Activated CD8-positive, alpha-beta memory T cell treated with anti-CD3 and anti-CD28 coated beads for 36 hours (primary cell): ENCODE measurements at regions not wholly inside any gene's neighbourhood (a gene's known extent, or its start where the extent isn't known, plus 50 kb on each side); places are given as distances from the start of the nearest gene placed in this dataset.
"Not testable (repeated sequence)": the region's sequence is repeated elsewhere in the genome, so short reads cannot be mapped to it uniquely, and the experiment has no call there.

Experiments used
- CTCF ChIA-PET: fragments of 350-600 bp; sonication (Branson Sonifier 250); formaldehyde crosslinking; loops from one replicate; lab custom pipeline; 2021; ENCODE audit warnings: antibody characterized with exemption; lab: Charles Lee
- POLR2A ChIA-PET: fragments of 350-600 bp; sonication (Branson Sonifier 250); formaldehyde crosslinking; loops from one replicate; lab custom pipeline; 2021; ENCODE audit warnings: antibody characterized with exemption; lab: Charles Lee

DNA sequence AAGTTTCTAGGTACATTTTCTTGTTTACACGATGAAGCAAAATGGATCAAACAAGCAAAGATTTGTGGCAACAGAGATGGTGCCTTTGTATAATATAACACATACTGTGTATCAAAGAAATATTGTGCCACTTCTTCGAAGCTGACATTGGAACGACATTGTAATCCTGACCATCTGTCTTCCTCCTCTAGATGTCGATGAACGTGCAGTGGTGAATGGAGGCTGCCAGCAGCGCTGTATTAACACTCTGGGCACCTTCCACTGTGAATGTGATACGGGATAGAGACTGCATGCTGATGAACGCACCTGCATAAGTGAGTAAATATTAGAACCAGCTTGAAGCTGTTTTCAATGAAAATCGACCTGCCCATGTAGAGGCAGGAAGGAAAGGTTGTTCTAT is 613.3 kb upstream of the GOLIM4 start:
- ChIA-PET CTCF (no interaction called here), POLR2A (no interaction called here)

DNA sequence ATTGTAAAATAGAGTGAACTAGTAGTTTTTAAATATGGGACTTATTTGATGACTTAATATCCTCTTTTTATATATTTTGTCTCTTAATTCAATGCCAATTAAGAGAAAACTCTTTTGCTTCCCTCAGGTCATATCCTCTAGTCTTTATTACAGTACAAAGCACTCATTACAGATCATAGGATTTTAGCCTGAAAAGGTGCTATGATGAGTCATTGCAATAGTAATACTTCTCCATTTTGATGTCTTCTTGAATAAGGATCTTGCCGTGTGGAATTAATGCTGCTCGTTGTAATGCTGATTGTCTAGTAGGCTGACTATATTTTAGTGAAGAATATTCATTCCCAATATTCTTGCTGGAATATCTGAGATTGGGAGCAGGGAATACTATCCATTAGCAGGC is 612.2 kb upstream of the GOLIM4 start:
- POLR2A ChIA-PET: no interaction called here

DNA sequence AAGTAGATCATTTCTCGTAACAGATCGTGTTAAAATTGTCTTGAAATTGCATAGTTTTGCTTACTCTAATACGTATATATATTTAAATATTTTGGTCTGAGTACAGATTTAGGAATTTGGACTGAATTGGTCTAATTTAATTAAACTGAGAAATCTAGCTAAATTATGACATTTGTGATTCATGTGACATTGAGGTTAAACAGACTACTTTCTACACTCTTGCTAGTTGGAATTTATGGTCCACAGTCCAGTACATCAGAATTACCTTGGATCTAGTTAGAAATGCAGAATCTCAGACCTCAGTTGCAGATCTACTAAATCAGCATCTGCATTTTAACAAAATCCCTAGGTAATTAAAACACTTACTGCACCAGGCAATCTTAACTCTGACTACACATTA is 609.7 kb upstream of the GOLIM4 start:
- CTCF ChIA-PET: no interaction called here
- POLR2A ChIA-PET: no interaction called here

More for the DNA sequence above, 612.2 kb upstream of the GOLIM4 start:
- CTCF ChIA-PET: no interaction called here

DNA sequence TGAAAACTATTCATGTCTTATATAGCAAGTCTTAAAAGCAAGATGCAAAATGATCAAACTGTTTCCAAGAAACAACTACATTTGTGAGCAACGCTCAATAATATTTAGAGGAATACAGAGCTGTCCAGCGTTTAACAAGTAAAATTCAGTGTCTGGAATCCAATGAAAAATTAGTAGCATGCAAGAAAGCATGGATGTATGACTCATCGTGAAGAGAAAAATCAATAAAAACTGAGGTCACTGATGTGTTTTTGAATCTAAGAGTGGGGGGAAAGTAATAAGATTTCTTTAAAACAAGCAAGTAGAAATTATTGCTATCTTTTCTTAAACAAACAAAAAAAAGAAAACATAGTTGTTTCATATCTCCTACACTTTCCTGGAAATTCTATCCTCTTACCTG is 600.3 kb upstream of the GOLIM4 start:
- POLR2A ChIA-PET: no interaction called here
- CTCF ChIA-PET: no interaction called here

DNA sequence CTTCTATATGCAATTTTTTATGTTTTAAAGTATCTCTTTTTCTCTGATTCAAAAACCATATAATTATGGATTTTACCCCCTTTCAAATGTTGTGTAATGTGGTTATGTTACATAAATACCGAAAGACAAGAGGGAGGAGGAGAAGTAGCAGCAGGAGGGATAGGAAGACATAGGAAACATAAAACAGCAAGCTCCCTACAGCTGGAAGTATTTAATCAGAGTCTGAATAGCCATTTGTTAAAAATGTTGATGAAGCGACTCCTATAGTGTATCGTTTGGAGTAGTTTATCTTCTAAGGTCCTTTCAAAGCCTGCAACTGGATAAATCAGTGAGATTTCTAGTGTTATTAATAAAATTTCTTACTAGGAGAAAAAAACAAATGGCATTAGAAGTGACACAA is 598.1 kb upstream of the GOLIM4 start:
- CTCF ChIA-PET: no interaction called here
- POLR2A ChIA-PET: no interaction called here

DNA sequence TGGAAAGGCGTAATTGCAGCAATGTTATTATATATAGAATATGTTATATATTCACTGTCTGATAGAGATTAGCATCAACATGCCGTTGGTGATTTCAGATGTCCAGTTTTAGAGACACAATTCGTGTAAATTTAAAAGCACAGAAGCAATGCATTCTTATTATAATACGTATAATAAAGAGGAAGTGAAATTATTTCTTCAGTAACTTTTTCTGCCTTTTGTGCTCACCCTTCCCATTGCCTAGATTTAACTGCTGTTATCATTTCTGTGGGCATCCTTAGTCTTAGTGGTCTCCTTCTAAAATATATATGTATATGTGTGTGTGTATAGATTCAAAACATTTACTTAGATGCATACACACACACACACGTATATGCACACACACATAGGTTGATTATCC is 592.5 kb upstream of the GOLIM4 start:
- ChIA-PET CTCF (no interaction called here), POLR2A (no interaction called here)

DNA sequence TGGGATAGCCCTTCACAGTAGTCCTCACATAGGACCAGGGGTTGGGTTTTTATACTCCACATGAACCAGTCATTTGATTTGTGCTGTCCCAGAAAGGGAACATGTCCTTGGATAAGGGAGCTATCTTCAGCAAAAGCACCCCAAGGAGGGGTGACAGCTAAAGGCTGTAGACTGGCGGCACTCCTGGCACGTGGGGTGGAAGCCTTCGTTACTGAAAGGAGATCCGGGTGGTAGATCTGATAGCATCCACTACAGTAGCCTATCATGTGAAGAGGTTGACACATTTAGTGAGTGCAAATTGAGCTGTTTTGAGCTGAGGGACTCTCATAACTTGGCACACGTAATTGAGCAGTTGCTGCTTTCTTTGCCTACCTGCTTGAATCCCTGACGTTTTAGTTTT is 588.8 kb upstream of the GOLIM4 start:
- ChIA-PET CTCF (no interaction called here), POLR2A (no interaction called here)

DNA sequence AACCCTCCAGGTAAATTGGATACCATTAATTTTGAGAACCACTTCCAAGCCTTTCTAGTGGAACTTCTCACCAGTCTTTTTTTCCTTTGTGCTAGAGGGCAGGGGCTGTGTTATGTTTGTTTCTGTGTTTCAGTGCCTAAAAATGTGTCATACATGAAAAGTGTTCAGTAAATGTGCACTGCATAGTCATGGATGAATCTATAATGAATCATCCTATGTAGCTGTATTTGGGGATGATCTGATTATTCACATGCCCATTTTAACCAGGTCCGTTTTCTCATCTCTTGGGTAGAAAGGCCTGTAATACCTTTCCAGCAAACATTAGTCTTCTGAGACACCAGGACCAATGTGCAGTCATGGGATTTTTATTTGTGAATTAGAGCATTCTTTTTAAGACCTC is 583.0 kb upstream of the GOLIM4 start:
- ChIA-PET POLR2A (no interaction called here), CTCF (no interaction called here)

DNA sequence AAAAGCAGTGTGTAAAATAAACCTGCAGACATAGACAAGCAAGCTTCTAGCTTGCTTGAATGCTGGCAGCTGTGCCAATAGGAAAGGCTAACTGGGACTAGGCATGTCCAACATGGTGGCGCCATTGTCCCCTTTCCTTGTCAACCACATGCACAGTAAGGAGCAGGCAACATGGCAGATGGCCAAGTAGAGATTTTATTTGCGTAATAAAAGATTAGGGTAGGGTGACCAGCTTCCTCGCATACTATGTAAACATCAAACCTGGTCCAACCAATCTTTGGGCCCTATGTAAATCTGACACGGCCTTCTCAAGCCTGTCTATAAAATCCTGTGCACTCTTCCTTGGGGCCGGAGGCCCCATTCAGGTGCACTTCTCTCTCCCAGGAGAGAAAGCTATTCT is 575.4 kb upstream of the GOLIM4 start:
- ChIA-PET POLR2A (no interaction called here), CTCF (no interaction called here)

DNA sequence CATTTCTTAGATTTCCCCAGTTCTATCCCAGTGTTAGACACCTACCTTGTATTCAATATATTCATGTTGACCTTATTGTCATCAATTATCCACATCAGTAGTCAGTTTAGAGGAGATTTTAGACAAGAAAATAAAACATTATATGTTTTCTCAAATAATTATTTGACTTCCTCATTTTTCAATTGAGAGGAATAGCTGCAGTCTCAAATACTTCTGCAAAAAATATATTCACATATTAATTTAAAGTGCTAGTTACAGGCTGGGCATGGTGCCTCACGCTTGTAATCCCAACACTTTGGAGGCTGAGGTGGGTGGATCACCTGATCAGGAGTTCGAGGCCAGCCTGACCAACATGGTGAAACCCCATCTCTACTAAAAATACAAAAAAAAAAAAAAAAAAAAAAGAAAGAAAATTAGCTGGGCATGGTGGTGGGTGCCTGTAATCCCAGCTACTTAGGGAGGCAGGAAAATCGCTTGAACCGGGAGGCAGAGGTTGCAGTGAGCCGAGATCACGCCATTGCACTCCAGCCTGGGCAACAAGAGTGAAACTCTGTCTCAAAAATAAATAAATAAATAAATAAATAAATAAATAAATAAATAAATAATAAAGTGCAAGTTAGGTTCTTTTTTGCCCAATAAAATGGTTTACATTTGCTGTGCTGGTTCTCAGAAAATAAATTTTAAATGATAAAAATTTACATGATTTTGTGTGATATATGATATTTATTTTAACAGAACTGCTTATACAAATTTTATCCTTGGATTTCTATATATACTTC is 565.3 kb upstream of the GOLIM4 start:
- POLR2A ChIA-PET, CTCF ChIA-PET: not testable (repeated sequence)

DNA sequence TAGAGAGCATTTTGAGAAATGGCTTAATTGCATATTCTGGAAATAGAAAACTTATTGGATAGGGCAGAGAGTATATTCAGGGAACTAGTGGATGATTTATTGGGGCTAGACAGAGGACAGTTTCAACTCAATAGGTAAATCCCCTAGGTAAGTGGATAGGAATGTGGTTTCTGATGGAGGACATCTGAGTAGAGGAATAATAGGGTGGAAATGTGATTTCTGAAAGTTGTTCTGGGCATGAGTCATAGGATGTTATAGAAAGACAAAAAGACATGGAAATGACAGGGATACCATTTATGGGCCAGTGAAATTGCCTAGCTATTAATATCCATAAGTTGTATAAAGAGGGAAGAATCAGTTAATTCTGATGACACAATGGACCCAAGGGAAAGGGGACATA is 563.3 kb upstream of the GOLIM4 start:
- POLR2A ChIA-PET: no interaction called here
- CTCF ChIA-PET: no interaction called here

DNA sequence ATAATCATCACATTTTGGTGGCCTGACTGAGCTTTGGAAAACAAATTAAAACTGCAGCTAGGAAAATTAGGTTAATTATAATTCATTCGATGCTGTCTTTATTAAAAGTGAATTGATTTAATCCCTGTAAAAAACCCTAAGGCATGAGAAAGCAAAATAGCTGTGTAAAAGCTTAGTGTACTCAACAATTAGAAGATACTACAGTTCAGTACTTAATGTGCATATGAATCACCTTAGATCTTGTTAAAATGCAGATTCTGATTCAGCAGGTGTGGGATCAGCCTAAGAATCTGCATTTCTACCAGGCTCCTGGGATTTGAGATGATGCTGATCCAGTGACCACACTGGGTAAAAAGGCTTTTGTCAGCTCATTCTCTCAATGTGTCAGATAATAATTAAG is 559.9 kb upstream of the GOLIM4 start:
- ChIA-PET POLR2A (no interaction called here), CTCF (no interaction called here)

DNA sequence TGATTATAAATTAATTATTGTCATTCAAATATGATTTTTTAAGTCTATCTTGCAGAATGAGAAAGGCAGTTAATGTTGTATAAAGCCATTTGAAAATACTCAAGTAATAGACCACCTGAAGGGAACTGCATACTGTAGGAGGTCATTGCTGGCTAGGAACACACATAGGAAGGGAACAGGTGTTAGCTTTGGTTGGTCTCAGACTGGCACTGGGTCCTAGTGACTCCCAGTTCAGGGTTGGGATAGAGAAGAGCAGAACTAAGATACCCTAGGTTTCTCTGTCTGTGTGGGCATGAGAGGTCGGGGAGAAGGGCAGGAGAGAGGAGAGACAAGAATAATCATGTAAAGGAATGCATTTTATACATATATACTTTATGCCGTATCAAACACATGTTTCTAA is 559.0 kb upstream of the GOLIM4 start:
- CTCF ChIA-PET: no interaction called here
- POLR2A ChIA-PET: no interaction called here

DNA sequence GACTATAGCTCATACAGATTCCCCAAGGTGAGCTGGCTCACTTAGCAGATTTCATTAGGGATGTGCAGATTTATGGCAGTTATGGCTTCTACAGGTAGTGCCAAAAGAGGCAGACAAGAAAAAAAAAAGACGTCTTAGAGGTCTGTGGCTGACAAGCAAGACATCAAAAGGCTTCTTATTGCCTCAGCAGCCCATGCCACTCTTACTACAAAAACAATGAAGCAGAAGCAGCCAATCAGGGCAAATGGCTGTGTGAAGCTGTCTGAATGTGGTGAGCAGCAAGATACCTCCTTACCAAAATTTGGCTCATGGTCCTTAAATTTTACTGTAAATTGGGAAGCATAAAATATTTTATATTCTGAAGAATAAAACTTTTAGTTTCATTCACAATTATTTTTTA is 557.5 kb upstream of the GOLIM4 start:
- CTCF ChIA-PET: no interaction called here
- POLR2A ChIA-PET: no interaction called here

DNA sequence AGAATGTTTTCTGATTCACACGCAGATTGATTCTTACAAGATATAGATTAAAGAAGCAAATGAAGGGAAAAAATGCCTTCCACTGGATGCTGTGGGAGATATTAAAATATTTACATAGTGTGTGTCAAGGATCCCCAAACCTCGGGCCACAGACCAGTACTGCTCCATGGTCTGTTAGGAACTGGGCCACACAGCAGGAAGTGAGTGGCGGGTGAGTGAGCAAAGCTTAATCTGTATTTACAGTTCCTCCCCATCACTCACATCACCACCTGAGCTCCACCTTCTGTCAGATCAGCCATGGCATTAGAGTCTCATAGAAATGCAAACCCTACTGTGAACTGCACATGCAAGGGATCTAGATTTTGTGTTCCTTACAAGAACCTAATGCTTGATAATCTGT is 552.6 kb upstream of the GOLIM4 start:
- POLR2A ChIA-PET: no interaction called here

DNA sequence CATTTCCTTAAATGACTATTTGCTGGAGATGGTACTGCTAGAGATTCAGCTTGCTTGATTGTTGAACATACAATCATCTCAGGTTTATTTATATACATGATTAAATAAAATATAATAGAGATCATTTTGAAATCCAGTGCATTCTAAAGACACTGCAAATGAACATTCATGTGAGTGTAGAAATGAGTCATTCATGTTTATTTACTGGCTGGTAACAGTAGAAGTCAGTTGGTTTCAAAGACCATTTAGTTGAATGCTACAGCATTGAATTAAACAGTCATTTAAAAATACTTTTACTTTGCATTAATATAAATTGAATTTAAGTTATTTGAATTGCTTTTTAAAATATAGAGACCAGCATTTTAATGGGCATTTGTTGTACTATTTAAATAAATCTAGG is 551.9 kb upstream of the GOLIM4 start:
- CTCF ChIA-PET: no interaction called here

More for the DNA sequence above, 552.6 kb upstream of the GOLIM4 start:
- CTCF ChIA-PET: interaction anchor here (0.6 kb wide), 1 partner anchor 30 kb away, joined by 3 read pairs; no protein-coding TSS in a partner anchor

DNA sequence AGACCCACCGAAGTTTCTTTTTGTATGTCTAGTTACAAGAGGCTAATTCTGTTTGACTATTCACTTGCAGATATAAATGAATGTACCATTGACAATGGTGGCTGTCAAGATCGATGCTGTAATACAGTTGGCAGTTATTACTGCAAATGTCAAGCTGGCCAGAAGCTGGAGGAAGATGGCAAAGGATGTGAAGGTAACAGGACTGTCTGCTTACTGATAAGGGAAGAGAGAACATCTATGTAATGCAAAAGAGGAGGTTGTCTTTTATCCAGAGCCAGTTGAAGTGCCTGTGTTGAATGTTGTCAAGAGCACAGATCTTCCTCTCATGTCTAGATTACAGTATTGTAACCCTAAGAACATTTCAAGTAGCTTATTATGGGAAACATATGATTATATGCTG is 549.5 kb upstream of the GOLIM4 start:
- ChIA-PET CTCF (no interaction called here), POLR2A (no interaction called here)

More for the DNA sequence above, 551.9 kb upstream of the GOLIM4 start:
- POLR2A ChIA-PET: no interaction called here

DNA sequence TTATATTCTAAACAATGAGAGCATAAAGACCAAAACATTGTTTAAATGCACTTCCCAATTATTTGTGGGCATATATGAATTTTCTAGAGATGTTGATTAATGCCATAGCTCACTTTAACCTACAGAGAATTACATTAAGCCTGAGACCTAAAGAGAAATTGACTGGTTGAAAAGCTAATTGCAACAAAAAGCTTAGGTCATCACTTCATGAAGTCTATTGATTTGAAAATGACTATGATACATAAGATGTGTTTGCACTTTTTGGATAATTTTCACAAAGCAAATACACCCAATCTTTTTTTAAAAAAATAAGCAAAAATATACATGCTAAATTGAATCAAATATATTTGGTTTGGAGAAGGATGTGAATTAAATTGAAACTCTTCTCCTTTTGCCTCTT is 532.8 kb upstream of the GOLIM4 start:
- CTCF ChIA-PET: no interaction called here

DNA sequence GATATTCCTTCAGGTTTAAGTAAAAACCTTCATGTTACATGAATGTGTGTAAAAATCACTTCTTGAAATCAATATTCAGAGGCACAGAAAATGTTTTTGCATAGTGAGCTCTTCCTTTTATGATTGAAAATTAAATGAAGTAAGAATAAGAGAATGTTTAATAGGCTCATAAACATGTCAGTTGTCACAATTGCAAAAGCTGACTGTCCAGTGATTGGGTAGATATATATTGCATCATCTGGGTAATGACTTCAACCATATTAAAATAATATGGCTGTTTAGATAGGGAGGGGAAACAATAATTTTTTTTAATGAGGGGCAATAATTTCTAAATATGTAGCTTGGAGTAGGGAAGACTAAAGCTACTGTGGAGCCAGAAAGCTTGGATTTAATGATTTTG is 529.8 kb upstream of the GOLIM4 start:
- ChIA-PET POLR2A (no interaction called here), CTCF (no interaction called here)

More for the DNA sequence above, 532.8 kb upstream of the GOLIM4 start:
- POLR2A ChIA-PET: no interaction called here

DNA sequence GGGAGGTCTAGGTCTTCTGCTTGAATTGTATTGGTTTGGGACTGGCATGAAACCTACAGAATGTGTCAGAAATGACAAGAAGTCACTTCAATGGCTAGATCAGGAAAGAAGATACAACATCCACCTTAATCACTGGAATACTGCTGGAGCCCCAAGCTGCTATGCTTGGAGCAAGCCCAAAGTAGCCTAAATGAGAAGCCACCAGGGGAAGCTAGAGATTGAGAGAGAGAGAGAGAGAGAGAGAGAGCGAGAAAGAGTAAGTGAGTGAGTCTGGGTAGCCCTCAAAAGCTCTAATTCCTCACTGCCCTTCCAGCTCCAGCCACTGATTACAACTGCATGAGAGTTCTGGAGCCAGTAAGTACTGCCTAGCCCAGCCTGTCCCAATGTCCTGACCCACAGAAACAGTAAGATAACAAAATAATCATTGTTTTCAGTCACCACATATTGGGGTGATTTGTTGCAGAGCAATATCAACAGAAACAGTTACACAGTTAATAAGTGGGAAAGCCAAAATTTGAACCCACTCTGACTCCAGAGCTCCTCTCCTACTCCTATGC is 529.2 kb upstream of the GOLIM4 start:
- ChIA-PET POLR2A (no interaction called here), CTCF (no interaction called here)

DNA sequence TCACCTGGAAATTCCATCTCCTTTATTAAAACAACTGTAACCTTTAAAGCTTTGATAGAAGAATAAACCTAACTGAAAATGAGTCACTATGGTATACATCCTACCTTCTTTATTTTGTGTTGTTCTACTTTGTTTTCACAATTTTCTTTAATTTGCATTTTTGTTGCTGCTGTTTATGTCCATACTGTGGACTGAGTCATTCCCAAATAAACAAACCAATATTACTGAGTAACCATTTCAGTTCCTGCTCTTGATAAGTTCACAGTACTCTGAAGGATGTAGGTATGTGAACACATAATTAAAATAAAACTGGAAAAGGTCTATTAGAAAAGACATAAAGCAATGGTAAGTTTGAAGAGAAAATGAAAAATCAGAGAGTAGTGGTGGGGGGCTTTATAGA is 528.5 kb upstream of the GOLIM4 start:
- POLR2A ChIA-PET: no interaction called here
- CTCF ChIA-PET: no interaction called here

DNA sequence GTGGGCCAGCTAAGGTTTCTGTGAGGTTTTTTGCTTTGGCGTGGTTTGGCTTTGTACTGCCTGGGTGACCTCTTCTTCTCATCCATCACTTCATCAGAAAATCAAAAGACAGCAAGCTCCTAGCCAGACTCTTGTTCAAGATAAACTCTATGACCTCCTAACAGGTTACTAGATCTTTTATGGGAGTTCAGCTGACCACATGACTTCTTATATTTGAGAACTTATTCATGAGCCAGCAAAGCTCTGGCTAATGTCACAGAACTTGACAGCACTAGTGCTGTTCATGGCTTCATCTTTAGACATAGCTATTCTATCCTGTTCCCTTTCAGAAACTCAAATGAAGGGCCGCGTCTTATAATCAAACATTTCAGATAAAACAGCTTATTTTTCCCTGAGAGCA is 527.1 kb upstream of the GOLIM4 start:
- POLR2A ChIA-PET: no interaction called here

More for the DNA sequence above, 527.1 kb upstream of the GOLIM4 start:
- CTCF ChIA-PET: no interaction called here
